ENCODE measurements at regions not wholly inside any gene's neighbourhood (a gene's known extent, or its start where the extent isn't known, plus 50 kb on each side); places are given as distances from the start of the nearest gene placed in this dataset.

GRCh38 chr14:62001963-62002362, 239.7 kb downstream of the SNAPC1 start:
- WGBS (ENCODE audit: extremely low coverage, insufficient read length, low lambda C conversion rate) = no CpG with 5 or more reads among the region's 2 CpGs
- H4K20me1 ChIP-seq (ENCODE audit: control insufficient read depth, insufficient read depth, insufficient read length) = no peaks in the 10 kb centered on the region
- H3K36me3 Mint-ChIP-seq (ENCODE audit: insufficient read depth in 1 of 3, low read depth in 3 of 3) = peaks cover 0 to 13% (median 4%) of the 10 kb centered on the region in 3 experiments; a peak in 3 of 7 replicates
- no peak overlapping the region for H2BK120ac ChIP-seq (ENCODE audit: low read depth, low read length, poor library complexity, severe bottlenecking)
- H3K79me1 ChIP-seq (ENCODE audit: insufficient read depth, low read depth, low read length, poor library complexity, severe bottlenecking) = no peaks in the 10 kb centered on the region
- TF ChIP-seq CTCF (conservative IDR thresholded peaks at IDR 0.05) = no peak
- no peak overlapping the region for H2BK12ac ChIP-seq (ENCODE audit: insufficient read length, low read depth, low read length)
- no peak overlapping the region for H4K8ac ChIP-seq (replicated peaks; ENCODE audit: insufficient read length, low read depth, low read length)
- H3K27me3 Mint-ChIP-seq (ENCODE audit: low read depth) = no peaks in the 10 kb centered on the region
- no peak overlapping the region for H2BK5ac ChIP-seq (ENCODE audit: insufficient read length, low read length)
- no peaks in the 10 kb centered on the region for H3K23me2 ChIP-seq (ENCODE audit: insufficient read length, low read depth, low read length, poor library complexity, severe bottlenecking)
- no peak overlapping the region for H3K4me3 Mint-ChIP-seq
- H3K27ac Mint-ChIP-seq = no peak overlapping the region
- peaks cover 6 to 8% of the 10 kb centered on the region in 2 experiments for H3K4me1 Mint-ChIP-seq
- H2AFZ ChIP-seq (ENCODE audit: low read length) = no peak overlapping the region
- no peak overlapping the region for H2AK5ac ChIP-seq (ENCODE audit: insufficient read length, low read length)
- no peak overlapping the region for H3K18ac ChIP-seq (ENCODE audit: insufficient read length, low read depth, low read length)
- no peaks in the 10 kb centered on the region for H3K9me3 ChIP-seq (ENCODE audit: control insufficient read depth, low read depth, low read length)
- no peaks in the 10 kb centered on the region for H3K27me3 ChIP-seq (ENCODE audit: insufficient read depth, low read length)
- no peak overlapping the region for H3K14ac ChIP-seq (ENCODE audit: insufficient read depth, low read length)
- no peak overlapping the region for H3T11ph ChIP-seq (ENCODE audit: low read length)
- no peaks in the 10 kb centered on the region for H3K79me2 ChIP-seq (ENCODE audit: insufficient read depth, low read length)
- no peak overlapping the region for H3K4ac ChIP-seq (ENCODE audit: low read depth, low read length)
- H3K27ac ChIP-seq (ENCODE audit: insufficient read length, low read depth, low read length) = no peak overlapping the region
- no peak overlapping the region for H3K56ac ChIP-seq (ENCODE audit: insufficient read length, low read depth, low read length)
- H4K5ac ChIP-seq (ENCODE audit: insufficient read length, low read depth, low read length) = no peak overlapping the region
- no peak overlapping the region for H2BK15ac ChIP-seq (ENCODE audit: low read depth, low read length)
- peaks cover 5 to 7% of the 10 kb centered on the region in 2 experiments; a peak in 4 of 5 replicates for H3K9me3 Mint-ChIP-seq
- DNase-seq = no peak
- H2BK20ac ChIP-seq (ENCODE audit: low read depth, low read length, poor library complexity, severe bottlenecking) = no peak overlapping the region
- no peaks in the 10 kb centered on the region for H3K4me1 ChIP-seq (ENCODE audit: insufficient read depth, low read length)
- no peak overlapping the region for H3K23ac ChIP-seq (ENCODE audit: insufficient read length, low read depth, low read length)
- no peak overlapping the region for H3K9ac ChIP-seq (ENCODE audit: extremely low read depth, insufficient read length, low read length)
- no peak overlapping the region for H3K4me2 ChIP-seq (ENCODE audit: insufficient read depth, insufficient read length, low read length)
- H4K91ac ChIP-seq (ENCODE audit: insufficient read length, low read depth, low read length) = no peak overlapping the region

Measured in H9 (cell line).